ENCODE measurements at regions not wholly inside any gene's neighbourhood (a gene's known extent, or its start where the extent isn't known, plus 50 kb on each side); places are given as distances from the start of the nearest gene placed in this dataset.
A peak's percentile ranks its signal among the peaks of the same experiment; 100 is the strongest.

- intact Hi-C loops (cut with DNase I): no loop called here
- no peak overlapping the region for H3K27ac ChIP-seq
- no peak overlapping the region for H3K4me3 ChIP-seq
- FAIRE-seq: no peak
- peak; percentile 44 to 78 (median 74) for ATAC-seq
- DNase-seq: peak in 2 of 6 donors; percentile 6 to 41
- no peaks in the 10 kb centered on the region for H3K9me3 ChIP-seq
- peaks cover 0 to 36% (median 14%) of the 10 kb centered on the region in 3 donors for H3K4me1 ChIP-seq
- no peak for TF ChIP-seq CTCF (IDR thresholded peaks at IDR 0.05)
- no peaks in the 10 kb centered on the region for H3K27me3 ChIP-seq
- 49 to 51% methylated on average over 6 of the region's 6 CpGs for whole genome bisulfite sequencing, 2 donors
- no peaks in the 10 kb centered on the region for H3K36me3 ChIP-seq
These were observed 120.0 kb downstream of the AQP4 start for GRCh38 chr18:26745288-26746181.

GRCh38 chr18:26741758-26742157 is 123.7 kb downstream of the AQP4 start:
- H3K36me3 ChIP-seq: no peaks in the 10 kb centered on the region
- H3K4me1 ChIP-seq: peaks cover 0 to 31% (median 11%) of the 10 kb centered on the region in 3 donors
- no peak for TF ChIP-seq CTCF (IDR thresholded peaks at IDR 0.05)
- no peaks in the 10 kb centered on the region for H3K27me3 ChIP-seq
- intact Hi-C loops (cut with DNase I): no loop called here
- H3K27ac ChIP-seq: no peak overlapping the region
- no peaks in the 10 kb centered on the region for H3K9me3 ChIP-seq
- no peak overlapping the region for H3K4me3 ChIP-seq
- no peak for DNase-seq
- no peak for ATAC-seq
- WGBS, 2 donors: 96 to 99% methylated on average over 3 of the region's 3 CpGs
- no peak for FAIRE-seq

- DNase-seq: no peak
- intact Hi-C loops (cut with DNase I): no loop called here
- H3K9me3 ChIP-seq: no peaks in the 10 kb centered on the region
- no peaks in the 10 kb centered on the region for H3K27me3 ChIP-seq
- WGBS, 2 donors: 47 to 67% methylated on average over 1 of the region's 1 CpG
- no peak overlapping the region for H3K4me3 ChIP-seq
- TF ChIP-seq CTCF (IDR thresholded peaks at IDR 0.05): no peak
- no peaks in the 10 kb centered on the region for H3K36me3 ChIP-seq
- H3K4me1 ChIP-seq: peaks cover 0 to 24% (median 6%) of the 10 kb centered on the region in 3 donors
- H3K27ac ChIP-seq: no peak overlapping the region
- ATAC-seq: peak in 2 of 4 donors; percentile 29
- no peak for FAIRE-seq
These were observed 124.5 kb downstream of the AQP4 start for GRCh38 chr18:26741048-26741447.

- no peaks in the 10 kb centered on the region for H3K9me3 ChIP-seq
- ATAC-seq (no peak), DNase-seq (no peak), FAIRE-seq (no peak)
- WGBS, 2 donors: 78 to 90% methylated on average over 2 of the region's 2 CpGs
- H3K27ac ChIP-seq: no peak overlapping the region
- no peak for TF ChIP-seq CTCF (IDR thresholded peaks at IDR 0.05)
- H3K27me3 ChIP-seq: no peaks in the 10 kb centered on the region
- intact Hi-C loops (cut with DNase I): no loop called here
- no peaks in the 10 kb centered on the region for H3K36me3 ChIP-seq
- peaks cover 0 to 17% (median 6%) of the 10 kb centered on the region in 3 donors for H3K4me1 ChIP-seq
- H3K4me3 ChIP-seq: no peak overlapping the region
These were observed 125.1 kb downstream of the AQP4 start for GRCh38 chr18:26740396-26740795.

- no peak overlapping the region for H3K27ac ChIP-seq
- intact Hi-C loops (cut with DNase I): no loop called here
- DNase-seq: no peak
- no peak for FAIRE-seq
- no peak for TF ChIP-seq CTCF (IDR thresholded peaks at IDR 0.05)
- no peak overlapping the region for H3K4me3 ChIP-seq
- no peak for ATAC-seq
- no peaks in the 10 kb centered on the region for H3K27me3 ChIP-seq
- H3K4me1 ChIP-seq: peaks cover 0 to 13% (median 6%) of the 10 kb centered on the region in 3 donors
- H3K36me3 ChIP-seq: no peaks in the 10 kb centered on the region
- no peaks in the 10 kb centered on the region for H3K9me3 ChIP-seq
- 84 to 93% methylated on average over 3 of the region's 3 CpGs for WGBS, 2 donors
These were observed 126.8 kb downstream of the AQP4 start for GRCh38 chr18:26738706-26739105.

Measured in pancreas (tissue), 10 donors.